ENCODE measurements at regions not wholly inside any gene's neighbourhood (a gene's known extent, or its start where the extent isn't known, plus 50 kb on each side); places are given as distances from the start of the nearest gene placed in this dataset.
"Not testable (repeated sequence)": the region's sequence is repeated elsewhere in the genome, so short reads cannot be mapped to it uniquely, and the experiment has no call there.

DNA sequence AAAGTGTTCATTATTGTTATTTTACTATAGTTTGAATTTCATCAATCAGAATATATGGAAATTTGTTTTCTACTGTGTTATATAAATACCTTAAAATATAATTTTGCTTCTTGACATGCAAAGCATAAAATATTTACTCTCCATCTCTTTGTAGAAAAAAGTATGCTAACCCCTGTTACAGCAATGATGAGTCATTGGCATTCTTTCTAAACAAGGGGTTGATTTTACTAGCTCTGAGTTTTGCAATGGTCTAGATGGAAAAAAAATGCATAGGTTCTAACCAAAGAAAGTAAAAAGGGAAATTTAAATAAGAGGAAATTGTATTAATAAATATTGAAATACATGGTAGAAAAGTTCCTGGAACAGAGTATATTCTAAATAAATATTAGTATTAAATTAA lies 990.2 kb upstream of the ATXN7L3B start:
- no peaks in the 10 kb centered on the region for H3K9me3 ChIP-seq (ENCODE audit: control insufficient read depth, insufficient read depth, low read length)
- no peak overlapping the region for H3K27ac ChIP-seq (ENCODE audit: low read length)
- H3K4me1 ChIP-seq (ENCODE audit: control insufficient read depth, insufficient read depth, low read length), result no peaks in the 10 kb centered on the region
- H3K4me3 ChIP-seq (ENCODE audit: low read length), result no peak overlapping the region
- H3K36me3 ChIP-seq (ENCODE audit: control insufficient read depth, insufficient read depth, low read length), result no peaks in the 10 kb centered on the region
- H3K27me3 ChIP-seq (ENCODE audit: control insufficient read depth, insufficient read depth, low read length), result no peaks in the 10 kb centered on the region
- DNase-seq (ENCODE audit: low read depth, low spot score), result no peak

DNA sequence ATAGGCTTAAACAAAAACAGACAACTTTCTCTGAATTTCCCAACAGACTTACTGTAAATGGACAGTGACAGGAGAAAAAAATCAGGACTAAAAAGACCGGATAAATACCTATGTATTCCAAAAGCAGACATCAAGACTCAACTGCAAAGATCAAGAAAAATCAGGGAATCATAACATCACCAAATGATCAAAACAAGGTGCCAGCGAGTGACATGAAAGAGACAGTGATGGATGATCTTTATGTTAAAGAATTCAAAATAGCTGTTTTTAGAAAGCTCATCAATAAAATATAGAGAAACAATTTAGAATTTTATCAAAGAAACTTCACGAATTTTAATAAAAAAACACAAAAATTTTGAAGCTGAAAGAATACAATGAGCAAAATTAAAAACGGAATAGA lies 952.5 kb upstream of the ATXN7L3B start:
- Histone ChIP-seq H3K9me3 (ENCODE audit: control insufficient read depth, insufficient read depth, low read length) (no peaks in the 10 kb centered on the region), H3K4me1 (ENCODE audit: control insufficient read depth, insufficient read depth, low read length) (no peaks in the 10 kb centered on the region), H3K4me3 (ENCODE audit: low read length) (no peak overlapping the region), H3K36me3 (ENCODE audit: control insufficient read depth, insufficient read depth, low read length) (no peaks in the 10 kb centered on the region), H3K27me3 (ENCODE audit: control insufficient read depth, insufficient read depth, low read length) (no peaks in the 10 kb centered on the region), H3K27ac (ENCODE audit: low read length) (no peak overlapping the region)
- no peak for DNase-seq (ENCODE audit: low read depth, low spot score)
- no CpG with 5 or more reads among the region's 4 CpGs for WGBS (ENCODE audit: insufficient coverage, insufficient read length)

DNA sequence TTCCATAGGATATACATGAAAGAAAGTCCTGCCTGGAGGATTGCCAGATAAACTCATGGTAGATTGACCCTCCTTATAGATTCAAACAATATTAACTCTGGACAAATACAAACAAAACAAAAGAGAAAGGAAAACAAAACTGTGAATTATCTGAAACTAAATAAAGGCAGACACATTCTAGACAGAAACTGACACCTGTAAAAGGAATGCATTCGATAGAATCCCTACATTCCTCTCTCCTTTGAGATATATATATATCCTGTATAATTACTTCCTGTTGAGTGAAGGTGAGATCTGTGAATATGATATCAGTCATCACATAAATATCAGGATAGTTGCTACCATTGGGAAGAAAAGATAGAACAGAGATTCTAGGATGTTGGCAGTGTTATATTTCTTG lies 948.4 kb upstream of the ATXN7L3B start:
- Histone ChIP-seq H3K36me3 (ENCODE audit: control insufficient read depth, insufficient read depth, low read length) (no peaks in the 10 kb centered on the region), H3K4me3 (ENCODE audit: low read length) (no peak overlapping the region), H3K4me1 (ENCODE audit: control insufficient read depth, insufficient read depth, low read length) (no peaks in the 10 kb centered on the region), H3K27ac (ENCODE audit: low read length) (no peak overlapping the region), H3K9me3 (ENCODE audit: control insufficient read depth, insufficient read depth, low read length) (no peaks in the 10 kb centered on the region), H3K27me3 (ENCODE audit: control insufficient read depth, insufficient read depth, low read length) (no peaks in the 10 kb centered on the region)
- WGBS (ENCODE audit: insufficient coverage, insufficient read length), result no CpG with 5 or more reads among the region's 1 CpG
- DNase-seq (ENCODE audit: low read depth, low spot score), result no peak

DNA sequence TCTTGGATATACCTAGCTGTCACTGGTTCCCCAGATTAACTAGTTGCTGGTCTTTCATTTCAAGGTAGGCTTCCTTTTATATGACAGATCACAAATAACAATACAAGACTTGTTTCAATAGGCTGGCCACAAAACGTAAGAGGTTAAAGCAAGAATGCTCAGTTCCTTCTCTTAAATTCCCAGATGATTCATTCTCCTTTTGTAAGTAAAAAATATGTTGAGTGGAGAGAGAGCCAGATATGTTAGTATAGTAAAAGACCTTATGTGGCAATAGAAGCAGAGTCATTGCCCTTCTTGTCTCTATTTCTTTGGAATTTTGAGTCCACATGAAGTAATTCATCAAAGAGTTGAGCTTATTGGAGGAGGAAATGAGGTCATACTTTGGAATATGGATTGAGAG lies 939.0 kb upstream of the ATXN7L3B start:
- Histone ChIP-seq H3K9me3 (ENCODE audit: control insufficient read depth, insufficient read depth, low read length) (no peaks in the 10 kb centered on the region), H3K4me3 (ENCODE audit: low read length) (no peak overlapping the region), H3K4me1 (ENCODE audit: control insufficient read depth, insufficient read depth, low read length) (no peaks in the 10 kb centered on the region), H3K27ac (ENCODE audit: low read length) (no peak overlapping the region), H3K36me3 (ENCODE audit: control insufficient read depth, insufficient read depth, low read length) (no peaks in the 10 kb centered on the region), H3K27me3 (ENCODE audit: control insufficient read depth, insufficient read depth, low read length) (no peaks in the 10 kb centered on the region)
- DNase-seq (ENCODE audit: low read depth, low spot score), result no peak
- no CpG with 5 or more reads among the region's 1 CpG for WGBS (ENCODE audit: insufficient coverage, insufficient read length)

DNA sequence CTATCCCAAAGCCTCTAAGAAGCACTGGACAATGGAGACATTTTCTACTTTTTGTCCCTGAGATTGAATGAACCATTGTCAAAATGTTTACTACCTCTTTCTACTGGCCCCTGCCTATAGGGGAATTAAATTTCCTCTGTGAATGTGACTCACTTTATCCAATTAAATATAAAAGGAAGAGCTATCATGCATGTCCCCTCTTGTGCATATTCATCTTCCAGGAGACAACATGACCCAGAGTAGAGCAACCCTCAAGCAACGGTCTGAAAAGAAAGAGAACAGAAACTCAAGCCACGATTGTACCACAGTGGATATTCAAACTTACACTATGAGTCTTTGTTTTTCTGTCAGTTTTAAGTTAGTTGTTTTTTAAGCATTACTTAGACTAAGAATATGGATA lies 938.4 kb upstream of the ATXN7L3B start:
- no peak for DNase-seq (ENCODE audit: low read depth, low spot score)
- Histone ChIP-seq H3K36me3 (ENCODE audit: control insufficient read depth, insufficient read depth, low read length) (no peaks in the 10 kb centered on the region), H3K9me3 (ENCODE audit: control insufficient read depth, insufficient read depth, low read length) (no peaks in the 10 kb centered on the region), H3K27ac (ENCODE audit: low read length) (no peak overlapping the region), H3K4me1 (ENCODE audit: control insufficient read depth, insufficient read depth, low read length) (no peaks in the 10 kb centered on the region), H3K27me3 (ENCODE audit: control insufficient read depth, insufficient read depth, low read length) (no peaks in the 10 kb centered on the region), H3K4me3 (ENCODE audit: low read length) (no peak overlapping the region)
- WGBS (ENCODE audit: insufficient coverage, insufficient read length), result no CpG with 5 or more reads among the region's 2 CpGs

DNA sequence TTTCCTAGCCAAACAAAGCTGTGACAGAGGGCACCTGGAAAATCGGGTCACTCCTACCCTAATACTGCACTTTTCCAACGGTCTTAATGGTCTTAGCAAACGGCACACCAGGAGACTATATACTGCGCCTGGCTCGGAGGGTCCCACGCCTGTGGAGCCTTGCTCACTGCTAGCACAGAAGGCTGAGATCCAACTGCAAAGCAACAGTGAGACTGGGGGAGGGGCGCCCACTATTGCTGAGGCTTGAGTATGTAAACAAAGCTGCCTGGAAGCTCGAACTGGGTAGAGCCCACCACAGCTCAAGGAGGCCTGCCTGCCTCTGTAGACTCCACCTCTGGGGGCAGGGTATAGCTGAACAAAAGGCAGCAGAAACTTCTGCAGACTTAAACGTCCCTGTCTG lies 931.7 kb upstream of the ATXN7L3B start:
- H3K4me3 ChIP-seq (ENCODE audit: low read length); H3K9me3 ChIP-seq (ENCODE audit: control insufficient read depth, insufficient read depth, low read length); H3K27ac ChIP-seq (ENCODE audit: low read length); H3K4me1 ChIP-seq (ENCODE audit: control insufficient read depth, insufficient read depth, low read length); H3K36me3 ChIP-seq (ENCODE audit: control insufficient read depth, insufficient read depth, low read length); H3K27me3 ChIP-seq (ENCODE audit: control insufficient read depth, insufficient read depth, low read length): not testable (repeated sequence)
- peak; percentile 9 for DNase-seq (ENCODE audit: low read depth, low spot score)
- WGBS (ENCODE audit: insufficient coverage, insufficient read length), result no CpG with 5 or more reads among the region's 9 CpGs

DNA sequence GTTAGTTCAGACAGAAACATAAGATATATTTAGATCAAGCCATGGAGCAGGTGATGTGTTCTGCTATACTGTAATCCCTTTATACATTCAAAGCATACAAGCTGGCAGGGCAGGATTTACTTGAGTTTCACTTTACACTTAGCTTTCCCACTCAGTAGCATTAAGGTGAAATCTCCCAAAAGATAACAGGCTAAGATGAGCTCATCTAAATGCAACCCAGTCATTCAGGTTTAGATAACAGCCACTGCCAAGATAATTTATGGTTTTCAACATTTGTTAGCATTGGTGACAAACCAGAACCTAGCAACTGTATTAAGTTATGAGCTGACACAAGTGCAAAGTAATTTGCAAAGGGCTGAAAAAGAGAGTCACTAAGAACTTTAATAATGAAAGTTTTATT lies 925.1 kb upstream of the ATXN7L3B start:
- Histone ChIP-seq H3K4me3 (ENCODE audit: low read length) (no peak overlapping the region), H3K4me1 (ENCODE audit: control insufficient read depth, insufficient read depth, low read length) (no peaks in the 10 kb centered on the region), H3K27me3 (ENCODE audit: control insufficient read depth, insufficient read depth, low read length) (no peaks in the 10 kb centered on the region), H3K9me3 (ENCODE audit: control insufficient read depth, insufficient read depth, low read length) (no peaks in the 10 kb centered on the region), H3K36me3 (ENCODE audit: control insufficient read depth, insufficient read depth, low read length) (no peaks in the 10 kb centered on the region), H3K27ac (ENCODE audit: low read length) (no peak overlapping the region)
- DNase-seq (ENCODE audit: low read depth, low spot score), result no peak

DNA sequence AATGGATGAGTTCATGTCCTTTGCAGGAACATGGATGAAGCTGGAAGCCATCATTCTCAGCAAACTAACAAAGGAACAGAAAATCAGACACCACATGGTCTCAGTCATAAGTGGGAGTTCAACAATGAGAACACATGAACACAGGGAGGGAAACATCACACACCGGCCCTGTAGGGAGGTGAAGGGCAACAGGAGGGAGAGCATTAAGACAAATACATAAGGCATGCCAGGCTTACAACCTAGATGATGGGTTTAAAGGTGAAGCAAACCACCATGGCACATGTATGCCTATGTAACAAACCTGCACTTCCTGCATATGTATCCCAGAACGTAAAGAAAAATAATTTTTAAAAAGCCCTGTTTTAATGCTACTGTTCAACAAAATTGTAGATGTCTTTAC lies 914.2 kb upstream of the ATXN7L3B start:
- no peaks in the 10 kb centered on the region for H3K9me3 ChIP-seq (ENCODE audit: control insufficient read depth, insufficient read depth, low read length)
- DNase-seq (ENCODE audit: low read depth, low spot score), result no peak
- H3K36me3 ChIP-seq (ENCODE audit: control insufficient read depth, insufficient read depth, low read length), result no peaks in the 10 kb centered on the region; the same call in 1 of the 2 replicates
- no peaks in the 10 kb centered on the region for H3K4me1 ChIP-seq (ENCODE audit: control insufficient read depth, insufficient read depth, low read length)
- no peaks in the 10 kb centered on the region for H3K27me3 ChIP-seq (ENCODE audit: control insufficient read depth, insufficient read depth, low read length)
- no peak overlapping the region for H3K27ac ChIP-seq (ENCODE audit: low read length)
- H3K4me3 ChIP-seq (ENCODE audit: low read length), result no peak overlapping the region
- no CpG with 5 or more reads among the region's 2 CpGs for WGBS (ENCODE audit: insufficient coverage, insufficient read length)

DNA sequence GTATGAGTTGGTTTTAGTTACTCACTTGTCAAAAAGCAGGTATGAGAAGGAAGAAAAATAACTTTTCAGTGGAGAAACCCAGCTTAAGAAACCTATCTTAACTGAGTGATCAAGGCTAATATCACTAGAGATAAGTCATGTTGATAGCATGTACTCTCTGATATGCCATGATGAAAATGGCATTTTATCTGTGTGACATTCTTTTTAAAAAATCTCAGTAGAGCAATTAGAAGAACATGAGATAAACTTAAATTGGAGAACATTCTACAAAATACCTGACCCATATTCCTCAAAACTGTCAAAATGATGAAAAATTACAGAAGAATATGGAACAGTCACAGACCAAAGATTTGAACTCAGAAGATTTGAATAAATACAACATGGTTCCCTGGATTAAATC lies 912.4 kb upstream of the ATXN7L3B start:
- Histone ChIP-seq H3K27me3 (ENCODE audit: control insufficient read depth, insufficient read depth, low read length) (no peaks in the 10 kb centered on the region), H3K9me3 (ENCODE audit: control insufficient read depth, insufficient read depth, low read length) (no peaks in the 10 kb centered on the region), H3K4me3 (ENCODE audit: low read length) (no peak overlapping the region), H3K4me1 (ENCODE audit: control insufficient read depth, insufficient read depth, low read length) (peaks cover 2% of the 10 kb centered on the region; the same call in 1 of the 2 replicates), H3K27ac (ENCODE audit: low read length) (no peak overlapping the region), H3K36me3 (ENCODE audit: control insufficient read depth, insufficient read depth, low read length) (no peaks in the 10 kb centered on the region; the same call in 1 of the 2 replicates)
- no peak for DNase-seq (ENCODE audit: low read depth, low spot score)

DNA sequence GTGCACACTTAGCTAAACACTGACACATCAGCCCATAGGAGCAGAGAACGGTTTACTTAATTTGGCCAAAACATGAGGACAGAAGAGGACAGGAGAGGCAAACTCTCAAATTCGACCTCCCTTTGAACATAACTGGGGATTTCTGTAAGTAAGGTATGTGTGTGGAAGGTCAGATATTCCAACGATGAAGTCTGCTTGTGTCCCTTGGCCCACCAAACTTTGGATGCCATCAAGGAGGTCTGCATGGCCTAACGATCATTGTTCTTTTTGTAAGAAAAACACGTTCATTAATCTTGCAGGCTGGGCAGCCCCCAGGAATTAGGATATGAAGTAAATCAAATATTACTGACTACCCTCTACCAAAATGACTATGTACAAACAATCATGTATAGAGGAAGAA lies 908.5 kb upstream of the ATXN7L3B start:
- WGBS (ENCODE audit: insufficient coverage, insufficient read length), result no CpG with 5 or more reads among the region's 5 CpGs
- no peak overlapping the region for H3K27ac ChIP-seq (ENCODE audit: low read length)
- no peak for DNase-seq (ENCODE audit: low read depth, low spot score)

DNA sequence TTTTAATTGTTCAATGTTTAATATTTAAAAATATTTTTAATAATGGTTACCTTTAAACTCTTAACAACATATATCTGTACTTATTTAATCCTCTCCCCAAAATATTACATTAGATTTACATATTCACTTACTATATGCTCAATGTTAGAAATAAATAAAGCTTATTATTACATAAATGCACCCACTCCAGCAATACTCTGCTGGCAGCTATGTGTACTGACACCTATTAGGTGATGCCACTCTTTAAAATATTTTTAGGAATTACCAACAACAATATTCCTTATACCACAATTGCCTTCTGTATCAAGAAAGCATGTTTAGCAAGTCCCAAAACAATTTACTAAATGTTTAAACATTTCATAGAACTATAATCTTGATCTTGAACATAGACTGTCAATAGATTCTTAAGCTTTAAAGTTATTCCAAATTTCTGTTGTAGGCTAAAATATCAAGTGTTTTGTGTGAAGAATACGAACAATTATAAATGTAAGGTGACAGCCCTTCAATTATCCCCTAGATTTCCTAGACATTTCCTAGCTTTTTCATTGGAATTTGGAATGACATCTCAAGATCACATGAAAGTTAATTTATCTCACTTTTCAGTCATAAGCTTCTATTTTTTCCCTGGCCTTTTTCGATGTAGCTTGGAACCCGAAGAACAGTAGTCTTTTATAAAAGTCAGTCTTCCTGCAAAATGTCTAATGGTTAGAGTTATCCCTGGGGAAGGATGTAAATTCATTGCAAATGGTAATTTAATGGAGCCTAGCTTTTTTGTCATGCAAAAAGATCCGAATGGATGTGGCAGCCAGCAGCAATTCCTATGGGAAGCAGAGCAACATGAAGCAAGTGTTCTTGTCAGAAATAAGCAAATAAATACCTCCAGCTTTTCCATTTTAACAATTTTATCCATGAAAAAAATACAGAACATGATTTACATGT lies 907.5 kb upstream of the ATXN7L3B start:
- Histone ChIP-seq H3K27me3 (ENCODE audit: control insufficient read depth, insufficient read depth, low read length) (no peaks in the 10 kb centered on the region), H3K36me3 (ENCODE audit: control insufficient read depth, insufficient read depth, low read length) (no peaks in the 10 kb centered on the region), H3K9me3 (ENCODE audit: control insufficient read depth, insufficient read depth, low read length) (no peaks in the 10 kb centered on the region), H3K4me3 (ENCODE audit: low read length) (no peak overlapping the region), H3K27ac (ENCODE audit: low read length) (no peak overlapping the region), H3K4me1 (ENCODE audit: control insufficient read depth, insufficient read depth, low read length) (peaks cover 2% of the 10 kb centered on the region; the same call in 1 of the 2 replicates)
- DNase-seq (ENCODE audit: low read depth, low spot score), result peak; percentile 22
- no CpG with 5 or more reads among the region's 4 CpGs for WGBS (ENCODE audit: insufficient coverage, insufficient read length)

More for the DNA sequence above, 908.5 kb upstream of the ATXN7L3B start:
- H3K36me3 ChIP-seq (ENCODE audit: control insufficient read depth, insufficient read depth, low read length), result no peaks in the 10 kb centered on the region
- no peak overlapping the region for H3K4me3 ChIP-seq (ENCODE audit: low read length)
- no peaks in the 10 kb centered on the region for H3K9me3 ChIP-seq (ENCODE audit: control insufficient read depth, insufficient read depth, low read length)
- peaks cover 2% of the 10 kb centered on the region; the same call in 1 of the 2 replicates for H3K4me1 ChIP-seq (ENCODE audit: control insufficient read depth, insufficient read depth, low read length)
- H3K27me3 ChIP-seq (ENCODE audit: control insufficient read depth, insufficient read depth, low read length), result no peaks in the 10 kb centered on the region

Data from iPS DF 6.9 (cell line).